ENCODE measurements at regions not wholly inside any gene's neighbourhood (a gene's known extent, or its start where the extent isn't known, plus 50 kb on each side); places are given as distances from the start of the nearest gene placed in this dataset.

DNA sequence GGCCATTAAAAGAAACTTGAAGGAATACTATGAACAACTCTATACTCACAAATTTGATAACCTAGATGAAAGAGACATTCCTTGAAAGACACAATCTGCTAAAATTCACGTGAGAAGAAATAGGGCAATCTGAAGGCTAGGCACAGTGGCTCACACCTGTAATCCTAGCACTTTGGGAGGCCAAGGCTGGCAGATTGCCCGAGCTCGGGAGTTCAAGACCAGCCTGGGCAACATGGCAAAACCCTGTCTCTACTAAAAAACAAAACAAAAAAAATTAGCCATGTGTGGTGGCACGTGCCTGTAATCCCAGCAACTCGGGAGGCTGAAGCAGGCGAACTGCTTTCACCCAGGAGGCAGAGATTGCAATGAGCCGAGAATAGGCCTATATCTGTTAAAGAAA, 104.8 kb downstream of the HES1 start:
- TF ChIP-seq EP300 (IDR thresholded peaks at IDR 0.05) (no peak), POLR2AphosphoS5 (IDR thresholded peaks at IDR 0.05) (no peak), CTCF (IDR thresholded peaks at IDR 0.05) (no peak)
